Omental fat pad (tissue), 3 donors: ENCODE measurements at regions not wholly inside any gene's neighbourhood (a gene's known extent, or its start where the extent isn't known, plus 50 kb on each side); places are given as distances from the start of the nearest gene placed in this dataset.

Experiments
- ATAC-seq: fragments of 150-250 bp; one replicate; pipeline ENCODE4 v1.9.1; 2016; ENCODE audit warnings: mild to moderate bottlenecking, moderate library complexity; ENCODE audit not compliant: low FRiP score
- DNase-seq: peaks from one replicate; pipeline ENCODE4 v3.0.0-alpha.2; 2019; ENCODE audit warnings: low spot score
- CTCF ChIP-seq, 3 donors: fragments of 450-650 bp; IDR thresholded peaks; one replicate each; pipeline ENCODE4 v1.5.1; 2016 to 2017; ENCODE audit warnings: antibody characterized with exemption in 3 of 3, mild to moderate bottlenecking in 3 of 3, moderate library complexity in 2 of 3

- ATAC-seq (no peak), DNase-seq (no peak)
- TF ChIP-seq CTCF (IDR thresholded peaks at IDR 0.05), result no peak
Observed at GRCh38 chr12:20028033-20028432, 340.3 kb upstream of the PDE3A start.

GRCh38 chr12:20030826-20031225, 337.5 kb upstream of the PDE3A start:
- ATAC-seq, result no peak
- DNase-seq, result no peak
- TF ChIP-seq CTCF (IDR thresholded peaks at IDR 0.05), result no peak

- no peak for TF ChIP-seq CTCF (IDR thresholded peaks at IDR 0.05)
- ATAC-seq (no peak), DNase-seq (no peak)
Observed at GRCh38 chr12:20039562-20039961, 328.8 kb upstream of the PDE3A start.

GRCh38 chr12:20040184-20040583, 328.2 kb upstream of the PDE3A start:
- no peak for DNase-seq
- ATAC-seq, result no peak
- TF ChIP-seq CTCF (IDR thresholded peaks at IDR 0.05), result no peak

- ATAC-seq (no peak), DNase-seq (no peak)
- TF ChIP-seq CTCF (IDR thresholded peaks at IDR 0.05), result no peak
Observed at GRCh38 chr12:20040831-20041230, 327.5 kb upstream of the PDE3A start.

GRCh38 chr12:20044351-20044750, 324.0 kb upstream of the PDE3A start:
- no peak for TF ChIP-seq CTCF (IDR thresholded peaks at IDR 0.05)
- DNase-seq (no peak), ATAC-seq (no peak)

- ATAC-seq (no peak), DNase-seq (no peak)
- no peak for TF ChIP-seq CTCF (IDR thresholded peaks at IDR 0.05)
Observed at GRCh38 chr12:20044846-20045245, 323.5 kb upstream of the PDE3A start.
